Osteocyte (in vitro differentiated cells): ENCODE measurements at regions not wholly inside any gene's neighbourhood (a gene's known extent, or its start where the extent isn't known, plus 50 kb on each side); places are given as distances from the start of the nearest gene placed in this dataset.

ENCODE experiments used
- DNase-seq: peaks from one replicate; pipeline ENCODE4 v3.0.0; 2021; ENCODE audit warnings: mixed read lengths; ENCODE audit not compliant: unreplicated experiment; ENCODE audit errors: extremely low spot score
- H3K27ac Mint-ChIP-seq: one replicate; pipeline ENCODE4 v1.8.0; 2021; ENCODE audit warnings: mild to moderate bottlenecking, mixed read lengths; ENCODE audit not compliant: unreplicated experiment
- H3K27me3 Mint-ChIP-seq: one replicate; pipeline ENCODE4 v1.8.0; 2021; ENCODE audit warnings: mixed read lengths; ENCODE audit not compliant: unreplicated experiment
- H3K36me3 Mint-ChIP-seq: one replicate; pipeline ENCODE4 v1.8.0; 2021; ENCODE audit warnings: mixed read lengths; ENCODE audit not compliant: unreplicated experiment
- H3K4me1 Mint-ChIP-seq: one replicate; pipeline ENCODE4 v1.8.0; 2021; ENCODE audit warnings: mixed read lengths; ENCODE audit not compliant: unreplicated experiment
- H3K4me3 Mint-ChIP-seq: one replicate; pipeline ENCODE4 v1.8.0; 2021; ENCODE audit warnings: mild to moderate bottlenecking, moderate library complexity, mixed read lengths; ENCODE audit not compliant: unreplicated experiment
- H3K9me3 Mint-ChIP-seq: one replicate; pipeline ENCODE4 v1.8.0; 2021; ENCODE audit warnings: mixed read lengths; ENCODE audit not compliant: unreplicated experiment
- CTCF ChIP-seq: fragments of 200-600 bp; sonication (generic); IDR thresholded peaks from 2 replicates; pipeline ENCODE4 v1.5.0; 2021; ENCODE audit warnings: antibody characterized with exemption, mild to moderate bottlenecking, moderate library complexity

- Mint-ChIP-seq H3K4me3 (no peak overlapping the region), H3K4me1 (no peaks in the 10 kb centered on the region), H3K27ac (no peak overlapping the region), H3K9me3 (peaks cover 5% of the 10 kb centered on the region), H3K36me3 (no peaks in the 10 kb centered on the region), H3K27me3 (no peaks in the 10 kb centered on the region)
- TF ChIP-seq CTCF, result no peak
- no peak for DNase-seq
Measured at GRCh38 chr9:7973123-7973522, 173.5 kb upstream of the DMAC1 start.

- no peak overlapping the region for H3K27ac Mint-ChIP-seq
- no peak for TF ChIP-seq CTCF
- H3K9me3 Mint-ChIP-seq, result no peaks in the 10 kb centered on the region
- no peaks in the 10 kb centered on the region for H3K27me3 Mint-ChIP-seq
- H3K36me3 Mint-ChIP-seq, result no peaks in the 10 kb centered on the region
- DNase-seq, result no peak
- H3K4me3 Mint-ChIP-seq, result no peak overlapping the region
- H3K4me1 Mint-ChIP-seq, result no peaks in the 10 kb centered on the region
Measured at GRCh38 chr9:7970681-7971330, 171.2 kb upstream of the DMAC1 start.

DNA sequence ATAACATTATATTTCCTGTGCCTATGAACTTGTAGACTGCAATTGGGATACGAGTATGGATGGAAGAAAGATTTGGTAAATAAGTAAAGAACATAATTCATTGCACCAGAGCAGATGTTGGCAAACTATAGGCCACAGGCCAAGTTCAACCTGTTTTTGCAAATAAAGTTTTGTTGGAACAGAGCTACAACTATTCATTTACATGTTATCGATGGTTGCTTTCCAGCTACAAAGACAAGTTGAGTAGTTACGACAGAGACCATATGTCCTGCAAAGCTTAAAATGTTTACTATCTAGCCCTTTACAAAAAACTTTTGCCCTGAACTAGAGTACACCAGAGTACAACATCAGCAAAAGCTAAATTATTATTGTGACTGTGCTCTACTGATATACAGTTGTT lies 169.1 kb upstream of the DMAC1 start:
- DNase-seq, result no peak
- Mint-ChIP-seq H3K27me3 (no peaks in the 10 kb centered on the region), H3K36me3 (no peaks in the 10 kb centered on the region), H3K4me3 (no peak overlapping the region), H3K4me1 (no peaks in the 10 kb centered on the region), H3K27ac (no peak overlapping the region), H3K9me3 (no peaks in the 10 kb centered on the region)
- TF ChIP-seq CTCF, result no peak

DNA sequence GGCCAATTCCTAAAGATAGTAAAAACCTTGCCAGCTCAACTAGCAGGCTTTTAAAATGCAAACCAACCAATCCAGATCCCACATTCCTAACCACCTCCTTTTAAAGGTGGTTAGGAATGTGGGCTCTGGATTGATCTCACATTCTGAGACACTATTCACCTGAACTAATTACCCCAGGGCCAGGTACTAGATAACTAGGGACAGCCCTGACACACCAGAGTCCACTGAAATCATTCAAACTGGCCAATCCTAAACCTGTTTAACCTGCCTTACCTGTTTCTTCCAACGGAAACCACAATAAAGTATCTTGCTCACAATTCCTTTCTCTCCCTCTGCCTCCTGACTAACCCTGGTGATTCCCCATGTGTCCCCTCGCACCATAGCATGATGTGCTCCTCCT lies 168.3 kb upstream of the DMAC1 start:
- H3K36me3 Mint-ChIP-seq, result no peaks in the 10 kb centered on the region
- H3K27ac Mint-ChIP-seq, result no peak overlapping the region
- DNase-seq, result no peak
- no peak overlapping the region for H3K4me3 Mint-ChIP-seq
- H3K9me3 Mint-ChIP-seq, result no peaks in the 10 kb centered on the region
- H3K4me1 Mint-ChIP-seq, result no peaks in the 10 kb centered on the region
- no peaks in the 10 kb centered on the region for H3K27me3 Mint-ChIP-seq
- no peak for TF ChIP-seq CTCF

GRCh38 chr9:7967093-7967827 lies 167.7 kb upstream of the DMAC1 start:
- H3K36me3 Mint-ChIP-seq, result no peaks in the 10 kb centered on the region
- no peaks in the 10 kb centered on the region for H3K4me1 Mint-ChIP-seq
- no peak overlapping the region for H3K4me3 Mint-ChIP-seq
- TF ChIP-seq CTCF, result no peak
- H3K9me3 Mint-ChIP-seq, result no peaks in the 10 kb centered on the region
- no peak for DNase-seq
- H3K27me3 Mint-ChIP-seq, result no peaks in the 10 kb centered on the region
- no peak overlapping the region for H3K27ac Mint-ChIP-seq
